ENCODE measurements at regions not wholly inside any gene's neighbourhood (a gene's known extent, or its start where the extent isn't known, plus 50 kb on each side); places are given as distances from the start of the nearest gene placed in this dataset.

DNA sequence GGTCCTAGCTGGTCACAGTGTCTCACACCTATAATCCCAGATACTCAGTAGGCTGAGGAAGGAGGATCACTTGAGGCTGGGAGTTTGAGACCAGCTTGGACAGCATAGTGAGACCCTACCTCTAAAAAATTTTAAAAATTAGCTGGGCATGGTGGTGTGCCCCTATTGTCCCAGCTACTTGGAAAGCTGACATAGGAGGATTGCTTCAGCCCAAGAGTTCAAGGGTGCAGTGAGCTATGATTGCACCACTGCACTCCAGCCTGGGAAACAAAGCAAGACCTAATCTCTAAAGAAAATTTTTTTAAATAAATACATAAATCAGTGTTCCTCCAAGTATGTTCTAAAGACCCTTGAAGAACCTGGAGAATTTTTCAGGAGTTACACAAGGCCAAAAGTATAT, 50.6 kb upstream of the GNAO1 start:
- DNase-seq = no peak
- intact Hi-C loops (cut with DNase I) = no loop called here

DNA sequence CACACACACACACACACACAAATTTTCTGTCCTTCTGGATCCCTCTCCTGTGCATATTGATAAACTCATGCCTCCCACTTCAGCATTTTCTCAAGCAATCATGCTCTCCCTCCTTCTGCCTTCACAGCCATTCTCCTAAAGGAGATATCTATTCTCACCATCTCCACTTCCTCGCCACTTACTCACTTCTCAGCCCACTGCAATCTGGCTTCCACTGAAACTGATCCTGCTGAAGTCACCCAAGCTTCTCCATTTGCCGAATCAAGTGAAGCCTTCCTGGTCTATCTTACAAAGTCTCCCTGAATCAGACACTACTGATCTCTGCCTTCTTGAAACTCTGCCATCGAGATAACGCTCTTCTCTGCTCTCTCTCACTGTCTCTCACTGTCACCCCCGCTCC, 54.0 kb upstream of the GNAO1 start:
- DNase-seq = no peak
- intact Hi-C loops (cut with DNase I) = no loop called here

DNA sequence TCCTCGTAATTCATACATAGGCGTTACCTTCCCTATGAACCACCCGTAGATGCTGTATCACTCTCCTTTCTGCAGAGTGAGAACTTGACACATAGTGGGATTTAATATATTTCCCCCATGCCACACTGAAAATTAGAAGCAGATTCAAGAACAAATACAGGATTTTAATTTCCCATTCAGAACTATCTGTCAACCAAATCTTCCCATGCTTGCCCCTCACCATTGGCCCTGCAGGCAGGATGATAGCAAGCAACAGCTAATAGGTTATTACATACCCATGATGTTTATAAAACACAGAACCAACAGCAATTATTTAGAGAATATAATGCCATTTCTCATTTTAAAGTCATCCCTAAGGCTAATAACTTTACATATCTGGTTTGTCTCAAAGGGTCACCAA, 55.0 kb upstream of the GNAO1 start:
- DNase-seq = no peak
- intact Hi-C loops (cut with DNase I) = no loop called here

DNA sequence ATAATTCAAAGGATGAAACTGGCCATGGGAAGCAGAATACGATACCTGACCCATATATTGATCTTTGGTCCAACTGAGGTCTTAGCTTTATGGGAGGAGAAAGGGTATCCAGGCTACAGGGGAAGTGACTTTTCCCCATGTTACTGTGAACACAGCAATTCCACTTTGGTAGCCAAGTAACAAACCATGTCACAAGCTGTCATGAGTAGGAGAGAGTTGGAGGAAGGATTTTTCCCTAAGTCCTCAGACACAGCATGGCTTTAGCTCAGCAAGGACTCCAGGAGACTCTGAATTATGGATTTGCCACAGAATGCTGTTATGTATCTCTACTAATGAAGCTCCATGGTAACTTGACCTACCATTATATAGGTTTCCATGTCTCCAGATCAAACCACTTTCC, 56.5 kb upstream of the GNAO1 start:
- no peak for DNase-seq
- intact Hi-C loops (cut with DNase I) = no loop called here

DNA sequence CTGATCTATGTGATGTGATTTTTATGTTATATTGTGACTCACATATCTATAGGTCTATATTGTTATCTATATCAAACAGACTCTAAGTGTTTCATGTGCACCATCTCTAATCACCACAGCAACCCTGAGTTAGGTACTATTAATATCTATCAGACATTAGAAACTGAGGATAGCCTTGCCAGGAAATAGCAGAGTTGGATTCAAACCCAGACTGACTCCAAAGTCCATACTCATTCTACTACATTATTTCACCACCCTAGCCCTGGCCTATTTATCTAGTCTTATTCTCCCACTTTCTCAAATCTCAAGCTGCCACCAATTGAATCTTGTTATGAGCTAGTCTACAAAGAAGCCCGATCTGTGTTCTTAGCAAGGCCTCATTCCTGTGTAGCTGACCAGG, 65.4 kb upstream of the GNAO1 start:
- intact Hi-C loops (cut with DNase I) = no loop called here
- no peak for DNase-seq

DNA sequence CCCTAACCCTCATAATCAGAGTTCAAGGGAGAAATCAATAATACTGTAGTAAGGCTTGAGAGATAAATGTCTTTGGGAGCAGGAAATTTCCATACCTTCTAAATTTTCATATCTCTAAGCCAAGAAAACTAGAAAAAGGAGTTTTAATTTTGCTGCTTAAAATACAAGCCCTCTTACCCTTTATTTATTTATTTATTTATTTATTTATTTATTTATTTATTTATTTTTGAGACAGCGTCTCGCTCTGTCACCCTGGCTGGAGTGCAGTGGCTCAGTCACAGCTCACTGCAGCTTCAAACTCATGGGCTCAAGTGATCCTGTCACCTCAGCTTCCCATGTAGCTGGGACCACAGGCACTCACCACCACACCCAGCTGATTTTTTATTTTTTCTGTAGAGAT, 69.0 kb upstream of the GNAO1 start:
- DNase-seq = peak in 1 of 42 donors; percentile 33
- intact Hi-C loops (cut with DNase I) = no loop called here

DNA sequence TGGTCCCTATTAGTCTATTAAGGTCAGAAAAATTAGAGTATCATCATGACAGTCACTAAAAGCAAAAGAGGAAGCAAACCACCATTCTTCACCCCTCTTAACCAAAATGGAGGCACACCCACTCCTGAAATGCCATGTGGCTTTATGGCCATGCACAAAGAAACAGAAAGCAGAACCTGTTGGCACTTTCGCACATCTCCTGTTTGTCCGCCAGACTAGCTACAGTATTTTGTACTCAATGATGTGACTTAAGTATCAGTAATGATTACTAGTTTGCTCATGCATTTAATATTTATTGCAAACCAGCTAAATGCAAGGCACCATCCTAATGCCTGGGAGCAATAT, 70.2 kb upstream of the GNAO1 start:
- peak in 1 of 42 donors; percentile 26 for DNase-seq
- intact Hi-C loops (cut with DNase I) = no loop called here

DNA sequence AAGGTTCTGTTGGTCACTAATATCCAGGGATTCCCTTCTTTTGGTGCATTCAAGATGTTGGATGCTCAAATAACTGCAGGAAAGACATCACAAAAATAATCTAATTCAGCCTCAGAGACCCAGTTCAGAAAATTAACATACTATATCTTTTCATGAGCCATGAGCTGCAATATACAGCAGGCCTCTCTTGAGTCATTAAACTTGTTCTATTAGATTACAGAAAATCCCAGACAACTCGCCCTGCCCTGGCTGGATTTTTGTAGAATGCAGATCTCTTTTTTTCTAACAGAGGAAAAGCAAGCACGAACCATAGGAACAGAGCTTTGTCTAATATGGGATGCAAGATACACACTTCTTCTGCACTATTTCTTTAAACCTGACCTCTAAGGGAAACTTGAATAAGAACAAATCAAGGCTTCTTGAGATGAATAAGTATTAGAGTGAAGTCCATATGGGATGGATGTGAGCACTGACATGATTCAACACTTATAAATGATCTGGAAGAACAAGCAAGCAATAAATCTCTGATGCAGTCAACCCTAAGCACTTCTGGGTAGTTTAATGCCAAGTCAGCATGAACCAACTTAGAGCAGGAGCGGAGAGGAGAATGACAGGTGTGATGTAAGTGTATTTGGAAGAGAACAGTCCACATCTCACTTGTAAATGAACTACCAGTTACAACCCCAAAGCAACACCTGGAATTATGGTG, 70.7 kb upstream of the GNAO1 start:
- intact Hi-C loops (cut with DNase I) = no loop called here
- DNase-seq = peak in 1 of 42 donors; percentile 19

DNA sequence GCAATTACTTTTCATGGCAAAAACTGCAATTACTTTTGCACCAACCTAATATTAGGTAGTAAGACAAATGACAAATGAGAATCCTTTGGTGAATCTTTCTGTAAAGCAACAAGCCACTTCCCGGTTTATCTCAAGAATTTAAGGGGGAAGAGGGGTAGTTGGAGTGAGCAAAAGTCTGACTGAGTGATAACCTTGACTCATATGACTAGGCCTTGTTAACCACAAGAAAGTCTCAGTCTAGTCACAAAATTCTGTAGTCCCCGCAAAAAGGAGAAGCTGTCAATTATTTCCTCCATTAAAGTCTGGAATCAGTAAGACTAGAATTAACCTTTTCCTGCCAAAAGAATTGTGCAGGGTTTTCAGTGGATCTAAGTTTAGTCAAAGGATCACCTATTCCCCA, 72.2 kb upstream of the GNAO1 start:
- intact Hi-C loops (cut with DNase I) = no loop called here
- DNase-seq = peak in 1 of 42 donors; percentile 20

DNA sequence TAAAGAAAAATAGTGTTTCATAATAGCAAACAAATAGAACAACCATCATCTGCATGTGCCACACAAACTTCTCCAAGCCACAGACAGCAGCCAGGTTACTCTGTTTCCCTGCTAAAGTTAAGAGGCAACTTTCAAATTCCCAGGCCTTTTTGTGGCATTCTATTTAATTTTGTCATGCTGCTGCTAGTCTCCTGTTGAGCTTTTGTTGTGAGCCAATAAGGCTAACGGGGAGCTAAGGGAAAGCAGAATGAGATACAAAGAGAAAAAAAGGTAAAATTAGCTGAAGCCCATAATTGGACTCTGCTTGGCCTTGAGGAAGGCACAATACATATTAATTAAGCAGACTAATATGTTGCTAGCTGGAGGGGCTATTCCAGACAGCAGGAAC, 74.7 kb upstream of the GNAO1 start:
- peak in 1 of 42 donors; percentile 35 for DNase-seq
- intact Hi-C loops (cut with DNase I) = no loop called here

DNA sequence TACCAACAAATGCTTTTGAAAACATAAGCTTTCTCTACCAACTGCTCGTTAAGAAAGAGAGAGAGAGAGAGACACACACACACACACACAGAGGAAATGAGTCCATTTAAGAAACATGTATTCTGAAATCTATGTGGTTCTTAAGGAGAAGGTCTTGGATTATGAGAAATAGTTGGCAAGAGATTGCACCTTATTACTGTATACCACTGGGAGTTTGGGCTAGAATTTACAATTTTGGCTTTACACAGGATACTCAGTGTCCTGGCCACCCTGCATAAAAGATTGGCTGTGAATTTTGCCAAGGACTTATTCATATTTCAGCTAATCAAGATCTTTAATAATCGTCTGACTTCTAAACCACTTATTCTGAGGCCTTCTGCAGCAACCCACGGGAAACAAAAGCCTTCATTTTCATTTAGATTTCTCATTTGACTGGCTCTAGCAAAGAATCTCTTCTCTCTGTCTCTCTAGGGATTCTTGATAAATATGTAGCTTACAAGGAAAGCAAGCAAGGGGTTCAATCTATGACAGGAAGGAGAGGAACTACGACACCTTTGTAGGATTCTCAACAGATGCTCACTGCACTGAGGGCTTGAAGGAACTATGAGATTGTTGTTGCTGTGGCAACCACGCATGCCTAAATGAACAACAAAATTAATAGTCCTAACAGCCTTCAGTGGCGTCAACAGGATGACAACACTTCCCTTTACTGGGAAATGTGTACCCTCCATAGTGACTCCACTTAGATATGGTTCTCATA, 75.3 kb upstream of the GNAO1 start:
- intact Hi-C loops (cut with DNase I) = no loop called here
- DNase-seq = peak in 2 of 42 donors; percentile 24 to 38

DNA sequence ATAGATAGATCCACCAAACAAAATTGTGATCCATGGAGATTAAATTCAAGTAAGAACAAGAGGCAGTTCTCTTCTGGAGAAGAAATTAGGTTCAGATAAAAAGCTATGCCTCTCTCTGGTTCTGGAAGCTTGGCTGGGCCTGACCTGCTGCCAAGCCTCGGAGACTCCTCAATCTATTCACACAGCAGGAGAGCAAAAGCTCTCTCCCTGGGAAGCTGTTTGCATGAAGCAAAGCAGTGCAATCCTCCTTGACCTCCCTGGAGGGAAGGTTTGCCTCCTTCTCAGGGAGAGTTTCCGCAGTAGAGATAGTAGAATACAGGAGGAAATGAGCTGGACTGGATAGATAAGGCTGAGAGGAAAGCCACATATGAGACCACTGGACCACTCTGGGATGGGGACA, 78.1 kb upstream of the GNAO1 start:
- peak in 1 of 42 donors; percentile 26 for DNase-seq
- intact Hi-C loops (cut with DNase I) = no loop called here

DNA sequence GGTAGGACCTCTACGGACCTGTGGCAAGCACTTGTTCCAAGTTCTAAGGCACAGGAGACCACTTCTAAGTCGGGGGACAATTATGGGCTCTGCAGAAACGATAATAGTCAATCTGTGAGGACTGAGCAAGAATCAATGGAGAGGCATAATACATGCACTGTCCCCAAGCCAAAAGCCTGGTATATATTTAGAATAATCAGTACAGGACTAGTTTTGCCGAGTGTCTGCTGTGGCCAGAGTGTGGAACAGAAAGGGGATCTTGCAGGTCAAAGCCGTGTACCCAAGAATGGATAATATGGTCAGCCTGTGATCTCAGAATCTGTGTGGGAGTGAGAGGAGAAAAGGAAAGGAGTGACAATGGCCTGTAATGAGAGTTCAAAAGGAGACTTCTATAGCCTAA, 80.2 kb upstream of the GNAO1 start:
- intact Hi-C loops (cut with DNase I) = no loop called here
- DNase-seq = peak in 1 of 42 donors; percentile 10

DNA sequence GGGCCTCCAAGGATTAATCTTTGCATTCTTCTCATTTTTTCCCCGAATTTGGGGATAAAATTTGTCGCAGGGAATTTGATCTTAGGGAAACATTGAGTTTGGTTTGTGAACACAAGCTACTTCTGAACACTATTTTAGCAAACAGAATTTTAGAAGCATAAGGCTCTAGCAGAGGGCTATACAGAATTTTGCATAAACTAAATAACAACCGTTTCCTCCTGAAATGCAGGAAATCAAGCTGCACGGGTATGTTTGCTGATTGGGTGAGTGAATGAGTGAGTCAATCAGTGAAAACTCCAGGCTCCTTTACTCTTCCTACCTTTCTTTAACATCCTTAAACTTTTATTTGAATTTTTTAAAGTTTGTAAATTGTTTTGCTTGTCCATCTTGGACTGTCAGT, 81.3 kb upstream of the GNAO1 start:
- intact Hi-C loops (cut with DNase I) = loop anchor here (10.0 kb wide), 1 partner anchor 205 kb away; no protein-coding TSS in a partner anchor

DNA sequence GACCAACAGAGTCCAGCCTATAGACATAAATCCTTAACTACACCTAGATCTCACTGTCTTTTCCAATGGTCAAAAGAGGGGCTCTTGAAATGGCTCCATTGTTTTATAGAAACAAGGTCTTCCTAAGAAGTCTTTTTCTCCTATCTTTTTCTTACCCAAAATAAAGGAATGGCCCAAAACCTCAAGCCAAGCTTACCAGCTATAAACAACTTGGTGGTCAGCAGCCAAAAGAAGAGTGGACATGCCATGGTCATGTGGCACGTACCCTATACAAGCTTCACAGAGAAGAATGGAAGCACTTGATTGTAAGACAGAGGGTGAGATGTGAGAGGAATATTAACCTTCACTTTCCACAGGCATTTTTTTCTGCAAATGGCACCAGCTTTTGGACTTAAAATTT, 82.1 kb upstream of the GNAO1 start:
- peak in 9 of 42 donors; percentile 19 to 68 (median 34) for DNase-seq
- intact Hi-C loops (cut with DNase I) = loop anchor here (10.0 kb wide), 1 partner anchor 206 kb away; no protein-coding TSS in a partner anchor

More for the DNA sequence above, 81.3 kb upstream of the GNAO1 start:
- peak in 1 of 42 donors; percentile 17 for DNase-seq

DNA sequence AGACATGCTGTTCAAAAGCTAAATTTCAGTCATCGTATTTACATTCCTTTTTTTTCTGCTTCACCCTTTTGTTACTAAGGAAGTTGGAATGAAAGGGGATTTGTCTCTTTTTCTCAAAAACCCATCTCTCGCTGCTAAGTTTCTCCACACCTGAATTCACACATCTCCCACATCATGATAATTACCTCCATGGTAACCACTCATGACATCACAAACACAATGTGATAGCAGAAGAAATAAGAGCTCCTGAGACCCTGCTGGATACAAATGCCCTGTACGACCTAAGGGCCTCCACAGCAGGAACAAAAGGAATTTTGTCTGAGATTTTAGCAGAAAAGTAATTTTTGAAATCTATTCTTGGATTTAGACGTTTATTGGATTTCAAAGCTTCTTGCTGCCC, 82.6 kb upstream of the GNAO1 start:
- peak in 1 of 42 donors; percentile 31 for DNase-seq
- intact Hi-C loops (cut with DNase I) = loop anchor here (10.0 kb wide), 1 partner anchor 206 kb away; no protein-coding TSS in a partner anchor

DNA sequence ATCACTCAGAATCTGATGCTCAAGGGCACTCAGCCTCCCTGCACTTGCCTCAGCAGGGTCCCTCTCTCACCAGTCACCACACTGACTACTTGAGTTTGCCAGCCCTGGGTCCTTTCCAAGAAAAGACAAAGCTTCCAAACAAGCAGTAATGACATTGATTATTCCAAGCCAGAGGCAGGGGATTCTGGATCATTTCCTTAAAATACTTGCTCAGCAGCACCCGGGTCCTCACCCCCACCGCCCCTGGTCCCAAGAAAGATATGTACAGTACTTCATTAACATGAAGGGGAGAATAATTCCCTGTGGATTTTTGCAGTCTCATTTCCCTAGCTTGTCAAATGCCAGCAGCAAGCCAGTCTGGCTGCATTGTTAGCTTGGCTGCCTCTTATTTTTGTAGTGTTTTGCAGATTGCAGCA, 83.2 kb upstream of the GNAO1 start:
- peak; percentile 33 to 92 (median 76) for DNase-seq
- intact Hi-C loops (cut with DNase I) = loop anchor here (10.0 kb wide), 1 partner anchor 207 kb away; no protein-coding TSS in a partner anchor

DNA sequence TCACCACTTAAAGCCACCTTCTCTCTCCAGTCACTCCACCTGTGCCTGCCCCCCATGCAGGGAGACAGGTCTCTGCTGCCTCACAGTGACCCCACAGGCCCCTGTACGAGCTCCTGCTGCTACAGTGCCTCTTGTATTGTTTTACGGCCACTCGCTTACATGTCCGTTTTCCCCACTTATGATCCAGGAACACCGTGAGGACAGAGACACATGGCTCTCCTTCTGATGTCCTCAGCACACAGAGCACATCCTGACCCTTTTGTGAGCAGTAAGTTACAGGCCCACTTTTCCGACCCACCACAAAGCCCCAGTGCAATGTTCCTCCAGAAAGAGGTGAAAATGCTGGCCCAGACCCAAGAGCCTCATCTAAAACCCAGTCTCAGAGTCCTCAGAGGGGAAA, 84.8 kb upstream of the GNAO1 start:
- no peak for DNase-seq
- intact Hi-C loops (cut with DNase I) = loop anchor here (10.0 kb wide), 1 partner anchor 208 kb away; no protein-coding TSS in a partner anchor

DNA sequence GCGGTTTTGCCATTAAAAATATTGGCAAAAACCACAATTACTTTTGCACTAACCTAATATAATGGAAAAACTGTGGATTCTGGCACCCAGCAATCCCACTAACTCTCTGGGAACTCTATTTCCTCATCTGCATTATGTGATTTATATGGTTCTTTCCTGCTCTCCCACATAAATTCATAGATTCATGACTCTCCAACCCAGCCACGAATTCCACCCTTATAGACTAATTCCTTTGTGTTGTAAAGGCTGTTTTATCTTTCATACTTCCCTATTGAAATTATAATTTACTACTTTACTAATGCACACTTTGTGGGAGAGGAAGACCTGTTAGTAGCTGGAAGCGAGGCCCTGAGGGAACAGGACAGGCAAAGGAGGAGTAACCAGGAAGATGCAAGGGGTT, 88.4 kb upstream of the GNAO1 start:
- intact Hi-C loops (cut with DNase I) = loop anchor here (10.0 kb wide), 1 partner anchor 212 kb away; no protein-coding TSS in a partner anchor
- no peak for DNase-seq

DNA sequence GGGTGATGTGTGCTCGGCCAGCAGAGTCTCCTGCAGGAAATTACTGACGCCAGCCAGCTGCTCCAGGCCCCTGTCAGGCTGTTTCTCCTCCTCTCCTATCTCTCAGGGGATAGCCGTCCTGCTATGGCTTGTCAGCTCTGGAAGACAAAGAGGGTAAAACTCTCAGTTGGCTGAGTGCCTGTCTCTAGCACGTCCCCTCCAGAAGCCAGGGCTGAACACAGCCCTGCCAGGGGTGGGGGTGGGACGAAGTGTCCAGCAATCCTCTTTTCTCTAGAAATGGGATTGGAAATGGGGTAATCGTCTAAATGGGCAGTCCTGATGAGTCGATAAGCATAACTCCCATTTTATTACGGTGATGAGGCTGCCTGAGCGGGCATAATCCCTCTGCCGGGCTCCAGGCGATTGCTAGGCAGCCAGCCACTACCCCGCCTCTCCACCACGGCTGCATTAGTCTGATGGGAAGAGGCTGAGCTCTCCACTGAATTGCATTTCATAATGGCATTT, 89.1 kb upstream of the GNAO1 start:
- DNase-seq = peak in 40 of 42 donors; percentile 6 to 81 (median 56)
- intact Hi-C loops (cut with DNase I) = loop anchor here (10.0 kb wide), 1 partner anchor 213 kb away; no protein-coding TSS in a partner anchor
